K562 (cell line): ENCODE measurements at regions not wholly inside any gene's neighbourhood (a gene's known extent, or its start where the extent isn't known, plus 50 kb on each side); places are given as distances from the start of the nearest gene placed in this dataset.

ENCODE experiments used
- BACH1 ChIP-seq: fragments of 200-800 bp; sonication (Bioruptor generic); IDR thresholded peaks from 2 replicates; pipeline ENCODE4 v1.6.1; 2016; ENCODE audit warnings: missing genetic modification characterization, missing compliant biosample characterization
- ESRRB ChIP-seq: fragments of 250-450 bp; sonication (Bioruptor Pico); IDR thresholded peaks from 2 replicates; pipeline ENCODE4 v1.5.0; 2020; ENCODE audit warnings: mild to moderate bottlenecking, moderate library complexity, borderline replicate concordance
- HDGF ChIP-seq: fragments of 450-650 bp; IDR thresholded peaks from 2 replicates; pipeline ENCODE4 v1.6.1; 2016
- KDM4B ChIP-seq, 2 experiments: fragments of 450-650 bp in 1 of 2; sonication (generic) in 1 of 2; IDR thresholded peaks; 2 replicates each; pipeline ENCODE4 v1.6.1; 2016 to 2017; ENCODE audit warnings: borderline replicate concordance in 2 of 2, antibody characterized with exemption in 1 of 2, low read depth in 1 of 2, mild to moderate bottlenecking in 1 of 2
- POLR2A ChIP-seq: fragments of 450-650 bp; conservative IDR thresholded peaks from 2 replicates; pipeline ENCODE4 v1.6.1; 2016
- PRPF4 ChIP-seq: fragments of 200-400 bp; formaldehyde crosslinking; IDR thresholded peaks from one replicate; pipeline ENCODE4 v1.6.1; 2017; ENCODE audit warnings: low read length, low read depth, mild to moderate bottlenecking; ENCODE audit not compliant: insufficient read depth, poor library complexity, severe bottlenecking
- SAP30 ChIP-seq: fragments of 200-600 bp; sonication (generic); IDR thresholded peaks from 2 replicates; pipeline ENCODE4 v1.6.1; 2012; ENCODE audit warnings: borderline replicate concordance, low read depth, mild to moderate bottlenecking, moderate library complexity, low read length, control low read depth, inconsistent platforms; ENCODE audit not compliant: insufficient read depth, poor library complexity, severe bottlenecking
- SIN3A ChIP-seq, 2 experiments: fragments of 150-350 bp in 1 of 2; IDR thresholded peaks; 2 replicates each; pipeline ENCODE4 v1.6.1; 2011 to 2016; ENCODE audit warnings: borderline replicate concordance in 2 of 2, low read depth in 2 of 2, low read length in 2 of 2, mild to moderate bottlenecking in 2 of 2, moderate library complexity in 2 of 2; ENCODE audit not compliant: control insufficient read depth in 1 of 2
- TOE1 ChIP-seq, 2 experiments: fragments of 450-650 bp in 1 of 2; sonication (generic) in 1 of 2; formaldehyde crosslinking in 1 of 2; IDR thresholded peaks; 2 replicates each; pipeline versions ENCODE4 v1.7.1 to v1.8.0; 2016 to 2022; ENCODE audit warnings: borderline replicate concordance in 2 of 2, mild to moderate bottlenecking in 2 of 2, antibody characterized with exemption in 1 of 2, inconsistent platforms in 1 of 2, low read depth in 1 of 2, missing genetic modification reagents in 1 of 2, moderate library complexity in 1 of 2
- ZNF347 ChIP-seq: fragments of 450-650 bp; formaldehyde crosslinking; IDR thresholded peaks from 2 replicates; pipeline ENCODE4 v1.4.0; 2020; ENCODE audit warnings: low read depth, mild to moderate bottlenecking, moderate library complexity
- TF ChIP-seq, protein P1 (sequence below): fragments of 250-450 bp; sonication (Bioruptor Pico); IDR thresholded peaks from 2 replicates; pipeline ENCODE4 v1.4.0; 2020
- TF ChIP-seq, protein P2 (sequence below): IDR thresholded peaks from 3 replicates; pipeline ENCODE4 v1.6.1; 2011; ENCODE audit warnings: borderline replicate concordance, mild to moderate bottlenecking; ENCODE audit not compliant: insufficient read length, insufficient read depth
- TF ChIP-seq, protein P3 (sequence below): fragments of 250-450 bp; sonication (Bioruptor Pico); IDR thresholded peaks from 2 replicates; pipeline ENCODE4 v1.6.1; 2021; ENCODE audit warnings: mild to moderate bottlenecking
- TF ChIP-seq, protein P4 (sequence below): conservative IDR thresholded peaks from 2 replicates; pipeline ENCODE4 v1.6.1; 2011; ENCODE audit warnings: low read depth, mild to moderate bottlenecking, low read length; ENCODE audit not compliant: control insufficient read depth

DNA sequence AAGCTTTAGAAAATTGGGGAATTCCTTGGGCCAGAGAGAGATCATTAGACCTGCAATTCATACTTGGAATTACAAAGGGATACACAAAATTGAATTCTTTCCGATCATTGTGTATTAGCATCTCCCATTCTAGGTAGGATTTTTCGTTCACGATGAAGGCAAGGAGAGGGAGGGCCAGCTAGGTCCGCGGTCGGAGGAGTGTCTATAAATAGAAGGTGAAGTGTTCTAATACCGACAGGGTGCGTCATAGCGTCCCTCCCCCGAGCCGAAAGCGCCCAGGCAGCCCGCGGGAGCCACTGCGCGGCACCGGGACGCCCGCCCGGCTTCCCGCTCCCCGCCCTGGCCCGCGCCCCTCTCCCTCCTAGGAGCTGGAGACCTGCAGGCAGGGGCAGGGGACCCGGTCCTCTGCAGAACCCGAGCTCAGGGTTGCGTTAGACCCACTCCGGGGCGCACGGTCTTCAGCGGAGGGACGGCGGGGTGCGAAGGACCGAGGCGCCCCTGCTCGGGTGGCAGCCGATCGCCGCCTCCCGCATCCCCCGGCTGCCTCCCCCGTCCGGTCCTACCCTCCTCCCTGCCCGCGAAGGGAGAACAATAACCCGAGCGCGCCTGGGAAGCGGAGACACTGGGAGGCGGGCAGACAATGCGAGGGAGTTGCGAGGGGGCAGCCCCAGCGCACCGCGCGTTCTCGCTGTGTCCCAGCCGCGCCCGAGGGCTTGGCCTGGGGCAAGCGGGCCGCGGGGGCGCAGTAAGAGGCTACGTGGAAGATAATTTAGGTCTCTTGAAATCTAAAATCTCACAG lies 114.2 kb upstream of the SERTAD2 start (continued):
- TF ChIP-seq PRPF4 (no peak), SIN3A (IDR thresholded peaks at IDR 0.05; ENCODE audit: borderline replicate concordance in 2 of 2, control insufficient read depth in 1 of 2, low read depth in 2 of 2, low read length in 2 of 2) (no peak), POLR2A (peak; percentile 77), ESRRB (CRISPR knock-in tag) (no peak), BACH1 (tag) (no peak), TOE1 (IDR thresholded peaks at IDR 0.05; ENCODE audit: borderline replicate concordance) (no peak), TOE1 (CRISPR knock-in tag; IDR thresholded peaks at IDR 0.05; ENCODE audit: borderline replicate concordance, low read depth) (no peak), KDM4B (IDR thresholded peaks at IDR 0.05; ENCODE audit: borderline replicate concordance in 2 of 2, low read depth in 1 of 2) (no peak; a peak in 1 of 4 replicates), HDGF (no peak), SAP30 (no peak), ZNF347 (CRISPR knock-in tag) (no peak)
- TF ChIP-seq, protein P1, sequence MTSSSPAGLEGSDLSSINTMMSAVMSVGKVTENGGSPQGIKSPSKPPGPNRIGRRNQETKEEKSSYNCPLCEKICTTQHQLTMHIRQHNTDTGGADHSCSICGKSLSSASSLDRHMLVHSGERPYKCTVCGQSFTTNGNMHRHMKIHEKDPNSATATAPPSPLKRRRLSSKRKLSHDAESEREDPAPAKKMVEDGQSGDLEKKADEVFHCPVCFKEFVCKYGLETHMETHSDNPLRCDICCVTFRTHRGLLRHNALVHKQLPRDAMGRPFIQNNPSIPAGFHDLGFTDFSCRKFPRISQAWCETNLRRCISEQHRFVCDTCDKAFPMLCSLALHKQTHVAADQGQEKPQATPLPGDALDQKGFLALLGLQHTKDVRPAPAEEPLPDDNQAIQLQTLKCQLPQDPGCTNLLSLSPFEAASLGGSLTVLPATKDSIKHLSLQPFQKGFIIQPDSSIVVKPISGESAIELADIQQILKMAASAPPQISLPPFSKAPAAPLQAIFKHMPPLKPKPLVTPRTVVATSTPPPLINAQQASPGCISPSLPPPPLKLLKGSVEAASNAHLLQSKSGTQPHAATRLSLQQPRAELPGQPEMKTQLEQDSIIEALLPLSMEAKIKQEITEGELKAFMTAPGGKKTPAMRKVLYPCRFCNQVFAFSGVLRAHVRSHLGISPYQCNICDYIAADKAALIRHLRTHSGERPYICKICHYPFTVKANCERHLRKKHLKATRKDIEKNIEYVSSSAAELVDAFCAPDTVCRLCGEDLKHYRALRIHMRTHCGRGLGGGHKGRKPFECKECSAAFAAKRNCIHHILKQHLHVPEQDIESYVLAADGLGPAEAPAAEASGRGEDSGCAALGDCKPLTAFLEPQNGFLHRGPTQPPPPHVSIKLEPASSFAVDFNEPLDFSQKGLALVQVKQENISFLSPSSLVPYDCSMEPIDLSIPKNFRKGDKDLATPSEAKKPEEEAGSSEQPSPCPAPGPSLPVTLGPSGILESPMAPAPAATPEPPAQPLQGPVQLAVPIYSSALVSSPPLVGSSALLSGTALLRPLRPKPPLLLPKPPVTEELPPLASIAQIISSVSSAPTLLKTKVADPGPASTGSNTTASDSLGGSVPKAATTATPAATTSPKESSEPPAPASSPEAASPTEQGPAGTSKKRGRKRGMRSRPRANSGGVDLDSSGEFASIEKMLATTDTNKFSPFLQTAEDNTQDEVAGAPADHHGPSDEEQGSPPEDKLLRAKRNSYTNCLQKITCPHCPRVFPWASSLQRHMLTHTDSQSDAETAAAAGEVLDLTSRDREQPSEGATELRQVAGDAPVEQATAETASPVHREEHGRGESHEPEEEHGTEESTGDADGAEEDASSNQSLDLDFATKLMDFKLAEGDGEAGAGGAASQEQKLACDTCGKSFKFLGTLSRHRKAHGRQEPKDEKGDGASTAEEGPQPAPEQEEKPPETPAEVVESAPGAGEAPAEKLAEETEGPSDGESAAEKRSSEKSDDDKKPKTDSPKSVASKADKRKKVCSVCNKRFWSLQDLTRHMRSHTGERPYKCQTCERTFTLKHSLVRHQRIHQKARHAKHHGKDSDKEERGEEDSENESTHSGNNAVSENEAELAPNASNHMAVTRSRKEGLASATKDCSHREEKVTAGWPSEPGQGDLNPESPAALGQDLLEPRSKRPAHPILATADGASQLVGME (CRISPR knock-in tag): peak; percentile 80; the same call in 1 of the 2 replicates
- TF ChIP-seq, protein P2, sequence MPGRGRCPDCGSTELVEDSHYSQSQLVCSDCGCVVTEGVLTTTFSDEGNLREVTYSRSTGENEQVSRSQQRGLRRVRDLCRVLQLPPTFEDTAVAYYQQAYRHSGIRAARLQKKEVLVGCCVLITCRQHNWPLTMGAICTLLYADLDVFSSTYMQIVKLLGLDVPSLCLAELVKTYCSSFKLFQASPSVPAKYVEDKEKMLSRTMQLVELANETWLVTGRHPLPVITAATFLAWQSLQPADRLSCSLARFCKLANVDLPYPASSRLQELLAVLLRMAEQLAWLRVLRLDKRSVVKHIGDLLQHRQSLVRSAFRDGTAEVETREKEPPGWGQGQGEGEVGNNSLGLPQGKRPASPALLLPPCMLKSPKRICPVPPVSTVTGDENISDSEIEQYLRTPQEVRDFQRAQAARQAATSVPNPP: no peak
- TF ChIP-seq, protein P3, sequence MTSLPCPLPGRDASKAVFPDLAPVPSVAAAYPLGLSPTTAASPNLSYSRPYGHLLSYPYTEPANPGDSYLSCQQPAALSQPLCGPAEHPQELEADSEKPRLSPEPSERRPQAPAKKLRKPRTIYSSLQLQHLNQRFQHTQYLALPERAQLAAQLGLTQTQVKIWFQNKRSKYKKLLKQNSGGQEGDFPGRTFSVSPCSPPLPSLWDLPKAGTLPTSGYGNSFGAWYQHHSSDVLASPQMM: no peak
- TF ChIP-seq, protein P4, sequence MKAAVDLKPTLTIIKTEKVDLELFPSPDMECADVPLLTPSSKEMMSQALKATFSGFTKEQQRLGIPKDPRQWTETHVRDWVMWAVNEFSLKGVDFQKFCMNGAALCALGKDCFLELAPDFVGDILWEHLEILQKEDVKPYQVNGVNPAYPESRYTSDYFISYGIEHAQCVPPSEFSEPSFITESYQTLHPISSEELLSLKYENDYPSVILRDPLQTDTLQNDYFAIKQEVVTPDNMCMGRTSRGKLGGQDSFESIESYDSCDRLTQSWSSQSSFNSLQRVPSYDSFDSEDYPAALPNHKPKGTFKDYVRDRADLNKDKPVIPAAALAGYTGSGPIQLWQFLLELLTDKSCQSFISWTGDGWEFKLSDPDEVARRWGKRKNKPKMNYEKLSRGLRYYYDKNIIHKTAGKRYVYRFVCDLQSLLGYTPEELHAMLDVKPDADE: no peak
